Transverse colon (tissue), 4 donors: ENCODE measurements at regions not wholly inside any gene's neighbourhood (a gene's known extent, or its start where the extent isn't known, plus 50 kb on each side); places are given as distances from the start of the nearest gene placed in this dataset.

Experiments
- CTCF ChIP-seq, 5 experiments: fragments of 200-600 bp in 3 of 5; fragments of 450-650 bp in 2 of 5; sonication (generic) in 3 of 5; IDR thresholded peaks; 1 replicate in 2 of 5; 2 replicates in 3 of 5; pipeline ENCODE4 v1.5.1; 2016 to 2017; ENCODE audit warnings: antibody characterized with exemption in 5 of 5, inconsistent platforms in 3 of 5, mild to moderate bottlenecking in 2 of 5, moderate library complexity in 1 of 5
- POLR2A ChIP-seq: fragments of 450-650 bp; IDR thresholded peaks from one replicate; pipeline ENCODE4 v1.6.1; 2016; ENCODE audit warnings: antibody characterized with exemption, mild to moderate bottlenecking, moderate library complexity
- POLR2AphosphoS5 ChIP-seq, 3 donors: sonication (generic); formaldehyde crosslinking; IDR thresholded peaks; one replicate each; pipeline ENCODE4 v1.6.1; 2016; ENCODE audit warnings: antibody characterized with exemption in 3 of 3

DNA sequence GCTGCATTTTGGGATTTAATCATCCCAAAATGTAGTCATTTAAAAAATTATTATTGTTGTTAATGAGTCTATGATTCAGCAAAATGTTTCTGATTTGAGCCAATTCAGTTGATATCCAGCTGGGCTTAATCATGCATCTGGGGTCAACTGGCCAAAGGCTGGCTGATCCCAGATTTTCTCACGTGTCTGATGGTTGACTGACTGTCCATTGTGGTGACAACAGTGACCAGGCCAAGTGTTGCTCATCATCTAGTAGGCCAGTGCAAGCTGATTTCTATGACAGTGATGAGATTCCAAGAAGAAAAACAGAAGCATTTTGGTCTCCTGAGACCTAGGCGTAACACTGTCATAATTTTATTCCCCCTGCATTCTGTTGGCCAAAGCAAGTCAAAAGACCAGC is 80.1 kb upstream of the ZC3H11B start:
- TF ChIP-seq POLR2A (no peak), CTCF (IDR thresholded peaks at IDR 0.05) (no peak), POLR2AphosphoS5 (IDR thresholded peaks at IDR 0.05) (no peak)
